SH-SY5Y (cell line): ENCODE measurements at regions not wholly inside any gene's neighbourhood (a gene's known extent, or its start where the extent isn't known, plus 50 kb on each side); places are given as distances from the start of the nearest gene placed in this dataset.

ENCODE experiments used
- GATA2 ChIP-seq: IDR thresholded peaks from 2 replicates; pipeline ENCODE4 v1.6.1; 2011; ENCODE audit warnings: mild to moderate bottlenecking, low read depth, low read length
- GATA3 ChIP-seq: IDR thresholded peaks from 2 replicates; pipeline ENCODE4 v1.6.1; 2011; ENCODE audit warnings: low read depth, mild to moderate bottlenecking, low read length, moderate library complexity

DNA sequence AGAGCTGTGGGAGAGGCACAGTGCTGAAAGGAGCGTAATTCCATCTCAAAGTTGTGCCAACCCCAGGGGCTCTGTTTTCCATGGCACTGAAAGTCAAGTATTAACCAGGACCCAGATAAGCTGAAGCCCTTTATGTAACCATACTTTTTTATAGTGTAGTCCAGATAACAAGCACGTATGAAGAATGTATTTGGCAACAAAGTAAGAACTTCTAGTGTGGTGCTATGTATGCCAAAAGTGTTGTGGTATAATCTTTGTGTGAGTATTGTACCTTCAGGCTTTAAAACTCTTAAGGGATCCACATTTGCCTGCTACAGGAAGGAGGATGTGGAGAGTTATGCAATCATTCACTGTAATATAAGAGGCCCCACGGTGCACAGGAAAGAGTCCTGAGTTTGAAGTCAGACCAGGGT, 129.4 kb downstream of the IBTK start:
- TF ChIP-seq GATA3: no peak
- TF ChIP-seq GATA2: no peak

GRCh38 chr6:82114748-82115147, 132.8 kb downstream of the IBTK start:
- TF ChIP-seq GATA3: no peak

GRCh38 chr6:82113231-82113630, 134.3 kb downstream of the IBTK start:
- no peak for TF ChIP-seq GATA2
- TF ChIP-seq GATA3: no peak

GRCh38 chr6:82111818-82112217, 135.7 kb downstream of the IBTK start:
- TF ChIP-seq GATA2 (no peak), GATA3 (no peak)

DNA sequence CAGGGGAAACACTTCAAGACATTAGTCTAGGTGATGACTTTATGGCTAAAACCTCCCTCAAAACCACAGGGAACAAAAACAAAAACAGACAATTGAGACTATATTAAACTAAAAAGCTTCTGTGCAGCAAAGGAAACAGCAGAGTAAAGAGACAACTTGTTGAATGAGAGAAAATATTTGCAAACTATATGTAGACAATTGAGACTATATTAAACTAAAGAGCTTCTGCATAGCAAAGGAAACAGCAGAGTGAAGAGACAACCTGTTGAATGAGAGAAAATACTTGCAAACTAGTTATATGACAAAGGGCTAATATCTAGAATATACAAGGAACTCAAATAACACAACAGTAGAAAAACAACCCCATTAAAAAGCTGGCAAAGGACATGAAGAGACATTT, 136.4 kb downstream of the IBTK start:
- TF ChIP-seq GATA3 (no peak), GATA2 (no peak)

DNA sequence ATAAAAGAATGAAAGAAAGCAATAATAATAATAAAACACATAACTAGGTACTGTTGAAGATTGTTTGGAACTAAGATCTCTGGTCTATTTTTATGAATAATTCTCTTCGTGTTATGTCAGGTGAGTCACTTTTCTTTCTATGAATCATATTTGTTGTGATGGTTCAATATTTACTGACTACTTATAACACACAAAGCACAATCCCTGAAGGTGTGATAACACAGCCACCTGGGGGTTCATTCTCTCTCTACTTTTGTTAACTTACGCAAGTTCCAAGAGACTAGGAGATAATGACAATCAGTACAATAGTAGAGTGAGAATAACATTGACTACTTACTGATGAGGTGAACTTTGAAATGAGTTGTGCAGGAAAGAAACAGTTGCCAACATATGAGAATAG, 149.9 kb downstream of the IBTK start:
- no peak for TF ChIP-seq GATA3
- no peak for TF ChIP-seq GATA2

- TF ChIP-seq GATA3 (no peak), GATA2 (no peak)
These were observed 152.5 kb downstream of the IBTK start for GRCh38 chr6:82095091-82095490.

GRCh38 chr6:82094166-82094806, 153.3 kb downstream of the IBTK start:
- TF ChIP-seq GATA3: no peak
- TF ChIP-seq GATA2: no peak

GRCh38 chr6:82088978-82089771, 158.4 kb downstream of the IBTK start:
- TF ChIP-seq GATA2: no peak
- TF ChIP-seq GATA3: no peak

DNA sequence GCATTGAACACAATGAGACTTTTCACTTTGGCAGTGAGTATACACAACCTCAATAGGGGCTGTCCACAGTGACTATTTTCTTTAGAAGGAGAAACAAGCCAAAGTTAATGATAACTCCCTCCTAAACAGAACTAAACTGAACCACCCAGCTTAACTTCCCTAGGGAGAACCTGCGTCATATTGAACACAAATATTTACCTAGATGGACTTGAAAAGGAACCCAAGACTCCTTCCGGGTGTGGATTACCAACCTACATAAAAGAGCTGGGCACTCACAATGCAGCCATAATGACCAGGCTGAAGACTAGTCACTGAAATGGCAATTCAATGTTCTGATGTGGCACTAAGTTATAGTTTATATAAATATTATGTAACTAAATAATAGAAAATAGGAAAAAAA, 160.6 kb downstream of the IBTK start:
- TF ChIP-seq GATA3 (no peak), GATA2 (no peak)

- TF ChIP-seq GATA3 (no peak), GATA2 (no peak)
These were observed 161.8 kb downstream of the IBTK start for GRCh38 chr6:82085701-82086100.

DNA sequence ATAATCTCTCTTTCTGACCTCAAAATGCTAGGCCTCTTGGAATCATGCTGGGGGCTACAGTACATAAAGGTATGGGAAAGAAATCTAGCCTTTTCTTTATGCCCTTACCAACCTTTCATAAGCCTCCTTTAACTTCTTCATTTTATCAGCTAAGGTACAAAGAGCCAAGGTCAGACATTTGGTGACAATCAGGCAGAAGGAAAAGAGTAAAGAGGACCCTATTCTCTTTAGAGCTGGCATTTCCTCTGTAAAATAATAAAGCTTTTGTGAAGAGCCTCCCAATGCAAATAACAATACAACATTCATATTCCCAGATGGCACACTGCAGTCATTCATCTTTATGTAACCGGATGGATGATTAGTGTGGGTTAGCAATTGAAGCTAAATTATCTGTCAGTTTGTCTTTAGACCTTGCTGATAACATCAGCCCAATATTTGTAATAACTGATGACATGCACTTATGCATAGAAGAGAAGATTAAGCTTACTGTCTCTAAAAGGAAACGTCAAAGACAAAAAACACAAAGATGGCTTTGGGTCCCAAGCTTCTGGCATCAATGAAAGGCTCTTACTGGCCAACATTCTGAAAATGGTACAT, 163.1 kb downstream of the IBTK start:
- no peak for TF ChIP-seq GATA3
- no peak for TF ChIP-seq GATA2

DNA sequence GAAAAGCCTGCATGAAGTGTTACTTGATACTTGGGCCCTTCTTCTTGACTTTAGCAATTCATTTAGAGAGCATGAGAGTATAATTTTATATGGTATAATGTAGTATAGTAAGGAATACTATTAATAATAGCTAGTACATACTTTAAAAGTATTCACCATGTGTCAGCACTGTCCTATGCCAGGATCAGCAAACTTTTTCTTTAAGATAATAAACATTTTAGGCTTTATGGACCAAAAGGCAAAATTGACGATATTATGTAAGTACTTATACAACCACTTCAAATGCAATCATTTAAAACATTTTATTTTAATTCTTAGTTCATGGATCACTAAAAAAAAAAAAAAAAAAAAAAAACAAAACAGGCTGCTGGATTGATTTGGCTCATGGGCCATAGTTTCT, 163.9 kb downstream of the IBTK start:
- no peak for TF ChIP-seq GATA3

- TF ChIP-seq GATA3 (no peak), GATA2 (no peak)
These were observed 166.8 kb downstream of the IBTK start for GRCh38 chr6:82080767-82081166.

DNA sequence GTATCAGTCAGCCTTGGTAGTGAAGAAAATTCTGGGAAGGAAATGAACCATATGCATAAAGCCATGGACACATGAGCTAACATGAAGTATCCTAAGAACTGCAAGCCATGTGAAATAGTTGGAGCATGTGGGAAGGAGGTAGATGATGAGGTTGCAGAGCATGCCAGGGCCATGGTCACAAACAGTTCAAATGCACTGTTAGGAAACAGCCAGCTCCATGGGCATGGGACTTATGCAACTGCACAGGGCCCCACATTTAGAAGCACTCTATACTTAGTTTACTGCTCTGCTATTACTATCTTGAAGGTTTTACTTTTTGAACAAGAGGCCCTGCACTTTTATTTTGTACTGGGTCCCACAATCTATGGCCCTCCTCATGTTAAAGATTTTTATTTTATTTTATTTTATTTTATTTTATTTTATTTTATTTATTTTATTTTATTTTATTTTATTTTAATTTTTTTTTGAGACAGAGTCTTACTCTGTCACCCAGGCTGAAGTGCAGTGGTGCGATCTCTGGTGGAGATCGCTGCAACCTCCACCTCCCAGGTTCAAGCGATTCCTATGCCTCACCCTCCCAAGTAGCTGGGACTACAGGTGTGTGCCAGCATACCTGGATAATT, 169.1 kb downstream of the IBTK start:
- no peak for TF ChIP-seq GATA2
- no peak for TF ChIP-seq GATA3
